K562 (cell line): ENCODE measurements at regions not wholly inside any gene's neighbourhood (a gene's known extent, or its start where the extent isn't known, plus 50 kb on each side); places are given as distances from the start of the nearest gene placed in this dataset.

Experiments
- BCL6 ChIP-seq: fragments of 250-450 bp; sonication (Bioruptor Pico); IDR thresholded peaks from 2 replicates; pipeline ENCODE4 v1.4.0; 2020
- NFYB ChIP-seq: IDR thresholded peaks from 2 replicates; pipeline ENCODE4 v1.6.1; 2011; ENCODE audit warnings: mild to moderate bottlenecking, moderate library complexity; ENCODE audit not compliant: insufficient read length; ENCODE audit errors: extremely low read depth
- SMARCC2 ChIP-seq: fragments of 450-650 bp; IDR thresholded peaks from 2 replicates; pipeline ENCODE4 v1.6.1; 2017; ENCODE audit warnings: antibody characterized with exemption, moderate library complexity, mild to moderate bottlenecking, low read depth
- TARDBP ChIP-seq: fragments of 450-650 bp; IDR thresholded peaks from 2 replicates; pipeline ENCODE4 v1.6.1; 2016
- TF ChIP-seq, protein P1 (sequence below): fragments of 250-450 bp; sonication (Bioruptor Pico); IDR thresholded peaks from 2 replicates; pipeline ENCODE4 v1.4.0; 2020; ENCODE audit warnings: mild to moderate bottlenecking, moderate library complexity
- TF ChIP-seq, protein P2 (sequence below), 3 experiments: IDR thresholded peaks in 2 of 3; conservative IDR thresholded peaks in 1 of 3; 2 replicates each; pipeline ENCODE4 v1.5.1; 2011 to 2012; ENCODE audit warnings: low read length in 3 of 3, mild to moderate bottlenecking in 3 of 3, control low read depth in 2 of 3, improper control_type of control experiment in 1 of 3, inconsistent platforms in 1 of 3, low read depth in 1 of 3, mixed read lengths in 1 of 3, moderate library complexity in 1 of 3; ENCODE audit not compliant: insufficient read depth in 2 of 3
- TF ChIP-seq, protein P3 (sequence below): fragments of 250-450 bp; sonication (Bioruptor Pico); IDR thresholded peaks from 2 replicates; pipeline ENCODE4 v1.5.1; 2021; ENCODE audit warnings: mild to moderate bottlenecking

DNA sequence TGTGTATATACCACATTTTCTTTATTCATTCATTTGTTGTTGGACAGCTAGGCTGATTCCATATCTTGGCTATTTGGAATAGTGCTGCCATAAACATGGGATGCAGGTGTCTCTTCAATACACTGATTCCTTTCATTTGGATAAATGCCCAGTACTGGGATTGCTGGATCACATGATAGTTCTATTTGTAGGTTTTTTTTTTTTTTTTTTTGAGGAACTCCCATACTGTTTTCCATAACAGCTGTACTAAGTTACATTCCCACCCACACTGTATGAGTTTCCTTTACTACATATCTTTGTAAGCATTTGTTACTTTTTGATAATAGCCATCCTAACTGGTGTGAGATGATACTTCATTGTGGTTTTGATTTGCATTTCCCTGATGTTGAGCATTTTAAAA lies 437.7 kb downstream of the DIPK2A start:
- TF ChIP-seq TARDBP (no peak), SMARCC2 (no peak), NFYB (no peak), BCL6 (no peak)
- TF ChIP-seq, protein P1, sequence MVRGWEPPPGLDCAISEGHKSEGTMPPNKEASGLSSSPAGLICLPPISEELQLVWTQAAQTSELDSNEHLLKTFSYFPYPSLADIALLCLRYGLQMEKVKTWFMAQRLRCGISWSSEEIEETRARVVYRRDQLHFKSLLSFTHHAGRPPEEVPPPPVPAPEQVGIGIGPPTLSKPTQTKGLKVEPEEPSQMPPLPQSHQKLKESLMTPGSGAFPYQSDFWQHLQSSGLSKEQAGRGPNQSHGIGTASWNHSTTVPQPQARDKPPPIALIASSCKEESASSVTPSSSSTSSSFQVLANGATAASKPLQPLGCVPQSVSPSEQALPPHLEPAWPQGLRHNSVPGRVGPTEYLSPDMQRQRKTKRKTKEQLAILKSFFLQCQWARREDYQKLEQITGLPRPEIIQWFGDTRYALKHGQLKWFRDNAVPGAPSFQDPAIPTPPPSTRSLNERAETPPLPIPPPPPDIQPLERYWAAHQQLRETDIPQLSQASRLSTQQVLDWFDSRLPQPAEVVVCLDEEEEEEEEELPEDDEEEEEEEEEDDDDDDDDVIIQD (CRISPR knock-in tag): no peak
- TF ChIP-seq, protein P2, sequence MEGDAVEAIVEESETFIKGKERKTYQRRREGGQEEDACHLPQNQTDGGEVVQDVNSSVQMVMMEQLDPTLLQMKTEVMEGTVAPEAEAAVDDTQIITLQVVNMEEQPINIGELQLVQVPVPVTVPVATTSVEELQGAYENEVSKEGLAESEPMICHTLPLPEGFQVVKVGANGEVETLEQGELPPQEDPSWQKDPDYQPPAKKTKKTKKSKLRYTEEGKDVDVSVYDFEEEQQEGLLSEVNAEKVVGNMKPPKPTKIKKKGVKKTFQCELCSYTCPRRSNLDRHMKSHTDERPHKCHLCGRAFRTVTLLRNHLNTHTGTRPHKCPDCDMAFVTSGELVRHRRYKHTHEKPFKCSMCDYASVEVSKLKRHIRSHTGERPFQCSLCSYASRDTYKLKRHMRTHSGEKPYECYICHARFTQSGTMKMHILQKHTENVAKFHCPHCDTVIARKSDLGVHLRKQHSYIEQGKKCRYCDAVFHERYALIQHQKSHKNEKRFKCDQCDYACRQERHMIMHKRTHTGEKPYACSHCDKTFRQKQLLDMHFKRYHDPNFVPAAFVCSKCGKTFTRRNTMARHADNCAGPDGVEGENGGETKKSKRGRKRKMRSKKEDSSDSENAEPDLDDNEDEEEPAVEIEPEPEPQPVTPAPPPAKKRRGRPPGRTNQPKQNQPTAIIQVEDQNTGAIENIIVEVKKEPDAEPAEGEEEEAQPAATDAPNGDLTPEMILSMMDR (IDR thresholded peaks at IDR 0.05 in 2 of 3, conservative IDR thresholded peaks at IDR 0.05 in 1 of 3; ENCODE audit: insufficient read depth in 2 of 3, low read depth in 1 of 3, low read length in 3 of 3): no peak
- TF ChIP-seq, protein P3, sequence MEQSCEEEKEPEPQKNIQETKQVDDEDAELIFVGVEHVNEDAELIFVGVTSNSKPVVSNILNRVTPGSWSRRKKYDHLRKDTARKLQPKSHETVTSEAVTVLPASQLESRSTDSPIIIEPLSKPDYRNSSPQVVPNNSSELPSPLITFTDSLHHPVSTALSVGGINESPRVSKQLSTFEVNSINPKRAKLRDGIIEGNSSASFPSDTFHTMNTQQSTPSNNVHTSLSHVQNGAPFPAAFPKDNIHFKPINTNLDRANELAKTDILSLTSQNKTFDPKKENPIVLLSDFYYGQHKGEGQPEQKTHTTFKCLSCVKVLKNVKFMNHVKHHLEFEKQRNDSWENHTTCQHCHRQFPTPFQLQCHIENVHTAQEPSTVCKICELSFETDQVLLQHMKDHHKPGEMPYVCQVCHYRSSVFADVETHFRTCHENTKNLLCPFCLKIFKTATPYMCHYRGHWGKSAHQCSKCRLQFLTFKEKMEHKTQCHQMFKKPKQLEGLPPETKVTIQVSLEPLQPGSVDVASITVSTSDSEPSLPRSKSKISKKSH (CRISPR knock-in tag): no peak
